ENCODE measurements at regions not wholly inside any gene's neighbourhood (a gene's known extent, or its start where the extent isn't known, plus 50 kb on each side); places are given as distances from the start of the nearest gene placed in this dataset.

- no peak overlapping the region for H2AFZ ChIP-seq (ENCODE audit: low read depth, low read length)
- no peak overlapping the region for H3K4me3 ChIP-seq (ENCODE audit: low read length)
- H3K27me3 ChIP-seq (ENCODE audit: insufficient read depth, low read length) = no peaks in the 10 kb centered on the region
- no peaks in the 10 kb centered on the region for H3K9me3 ChIP-seq (ENCODE audit: low read length)
- H3K4me1 ChIP-seq (ENCODE audit: insufficient read depth, low read length) = no peaks in the 10 kb centered on the region
- no peaks in the 10 kb centered on the region for H3K36me3 ChIP-seq (ENCODE audit: insufficient read depth, low read length)
Observed at GRCh38 chr4:11701966-11702725, 273.5 kb upstream of the HS3ST1 start.

GRCh38 chr4:11700751-11701226 is 272.1 kb upstream of the HS3ST1 start:
- no peaks in the 10 kb centered on the region for H3K36me3 ChIP-seq (ENCODE audit: insufficient read depth, low read length)
- H2AFZ ChIP-seq (ENCODE audit: low read depth, low read length) = no peak overlapping the region
- H3K27me3 ChIP-seq (ENCODE audit: insufficient read depth, low read length) = no peaks in the 10 kb centered on the region
- no peaks in the 10 kb centered on the region for H3K4me1 ChIP-seq (ENCODE audit: insufficient read depth, low read length)
- H3K4me3 ChIP-seq (ENCODE audit: low read length) = no peak overlapping the region
- no peaks in the 10 kb centered on the region for H3K9me3 ChIP-seq (ENCODE audit: low read length)

- Histone ChIP-seq H3K36me3 (ENCODE audit: insufficient read depth, low read length) (no peaks in the 10 kb centered on the region), H3K4me3 (ENCODE audit: low read length) (no peak overlapping the region), H3K4me1 (ENCODE audit: insufficient read depth, low read length) (no peaks in the 10 kb centered on the region), H2AFZ (ENCODE audit: low read depth, low read length) (no peak overlapping the region), H3K9me3 (ENCODE audit: low read length) (no peaks in the 10 kb centered on the region), H3K27me3 (ENCODE audit: insufficient read depth, low read length) (no peaks in the 10 kb centered on the region)
Observed at GRCh38 chr4:11698846-11699590, 270.3 kb upstream of the HS3ST1 start.

GRCh38 chr4:11698033-11698432 is 269.3 kb upstream of the HS3ST1 start:
- no peaks in the 10 kb centered on the region for H3K9me3 ChIP-seq (ENCODE audit: low read length)
- H3K36me3 ChIP-seq (ENCODE audit: insufficient read depth, low read length) = no peaks in the 10 kb centered on the region
- H3K27me3 ChIP-seq (ENCODE audit: insufficient read depth, low read length) = no peaks in the 10 kb centered on the region
- no peak overlapping the region for H3K4me3 ChIP-seq (ENCODE audit: low read length)
- no peaks in the 10 kb centered on the region for H3K4me1 ChIP-seq (ENCODE audit: insufficient read depth, low read length)
- no peak overlapping the region for H2AFZ ChIP-seq (ENCODE audit: low read depth, low read length)

GRCh38 chr4:11693693-11694092 is 265.0 kb upstream of the HS3ST1 start:
- Histone ChIP-seq H2AFZ (ENCODE audit: low read depth, low read length) (no peak overlapping the region), H3K4me3 (ENCODE audit: low read length) (no peak overlapping the region), H3K9me3 (ENCODE audit: low read length) (no peaks in the 10 kb centered on the region), H3K36me3 (ENCODE audit: insufficient read depth, low read length) (no peaks in the 10 kb centered on the region), H3K27me3 (ENCODE audit: insufficient read depth, low read length) (no peaks in the 10 kb centered on the region), H3K4me1 (ENCODE audit: insufficient read depth, low read length) (no peaks in the 10 kb centered on the region)

GRCh38 chr4:11691236-11691635 is 262.5 kb upstream of the HS3ST1 start:
- H2AFZ ChIP-seq (ENCODE audit: low read depth, low read length) = no peak overlapping the region
- no peak overlapping the region for H3K4me3 ChIP-seq (ENCODE audit: low read length)
- no peaks in the 10 kb centered on the region for H3K27me3 ChIP-seq (ENCODE audit: insufficient read depth, low read length)
- no peaks in the 10 kb centered on the region for H3K4me1 ChIP-seq (ENCODE audit: insufficient read depth, low read length)
- no peaks in the 10 kb centered on the region for H3K36me3 ChIP-seq (ENCODE audit: insufficient read depth, low read length)
- no peaks in the 10 kb centered on the region for H3K9me3 ChIP-seq (ENCODE audit: low read length)

- Histone ChIP-seq H3K27me3 (ENCODE audit: insufficient read depth, low read length) (no peaks in the 10 kb centered on the region), H3K9me3 (ENCODE audit: low read length) (no peaks in the 10 kb centered on the region), H3K4me1 (ENCODE audit: insufficient read depth, low read length) (no peaks in the 10 kb centered on the region), H3K36me3 (ENCODE audit: insufficient read depth, low read length) (no peaks in the 10 kb centered on the region), H2AFZ (ENCODE audit: low read depth, low read length) (no peak overlapping the region), H3K4me3 (ENCODE audit: low read length) (no peak overlapping the region)
Observed at GRCh38 chr4:11687727-11688126, 259.0 kb upstream of the HS3ST1 start.

GRCh38 chr4:11685481-11685880 is 256.8 kb upstream of the HS3ST1 start:
- H3K9me3 ChIP-seq (ENCODE audit: low read length) = no peaks in the 10 kb centered on the region
- H3K36me3 ChIP-seq (ENCODE audit: insufficient read depth, low read length) = no peaks in the 10 kb centered on the region
- no peak overlapping the region for H2AFZ ChIP-seq (ENCODE audit: low read depth, low read length)
- H3K27me3 ChIP-seq (ENCODE audit: insufficient read depth, low read length) = no peaks in the 10 kb centered on the region
- no peak overlapping the region for H3K4me3 ChIP-seq (ENCODE audit: low read length)
- no peaks in the 10 kb centered on the region for H3K4me1 ChIP-seq (ENCODE audit: insufficient read depth, low read length)

- no peak overlapping the region for H3K4me3 ChIP-seq (ENCODE audit: low read length)
- no peaks in the 10 kb centered on the region for H3K36me3 ChIP-seq (ENCODE audit: insufficient read depth, low read length)
- H3K4me1 ChIP-seq (ENCODE audit: insufficient read depth, low read length) = no peaks in the 10 kb centered on the region
- H2AFZ ChIP-seq (ENCODE audit: low read depth, low read length) = no peak overlapping the region
- no peaks in the 10 kb centered on the region for H3K9me3 ChIP-seq (ENCODE audit: low read length)
- no peaks in the 10 kb centered on the region for H3K27me3 ChIP-seq (ENCODE audit: insufficient read depth, low read length)
Observed at GRCh38 chr4:11675051-11675800, 246.5 kb upstream of the HS3ST1 start.

GRCh38 chr4:11670304-11670703 is 241.6 kb upstream of the HS3ST1 start:
- no peak overlapping the region for H3K4me3 ChIP-seq (ENCODE audit: low read length)
- H3K36me3 ChIP-seq (ENCODE audit: insufficient read depth, low read length) = no peaks in the 10 kb centered on the region
- H3K9me3 ChIP-seq (ENCODE audit: low read length) = no peaks in the 10 kb centered on the region
- no peak overlapping the region for H2AFZ ChIP-seq (ENCODE audit: low read depth, low read length)
- H3K4me1 ChIP-seq (ENCODE audit: insufficient read depth, low read length) = no peaks in the 10 kb centered on the region
- no peaks in the 10 kb centered on the region for H3K27me3 ChIP-seq (ENCODE audit: insufficient read depth, low read length)

- Histone ChIP-seq H3K4me3 (ENCODE audit: low read length) (no peak overlapping the region), H3K36me3 (ENCODE audit: insufficient read depth, low read length) (no peaks in the 10 kb centered on the region), H3K4me1 (ENCODE audit: insufficient read depth, low read length) (no peaks in the 10 kb centered on the region), H2AFZ (ENCODE audit: low read depth, low read length) (no peak overlapping the region), H3K27me3 (ENCODE audit: insufficient read depth, low read length) (no peaks in the 10 kb centered on the region), H3K9me3 (ENCODE audit: low read length) (no peaks in the 10 kb centered on the region)
Observed at GRCh38 chr4:11669156-11669555, 240.5 kb upstream of the HS3ST1 start.

- no peaks in the 10 kb centered on the region for H3K9me3 ChIP-seq (ENCODE audit: low read length)
- H3K4me1 ChIP-seq (ENCODE audit: insufficient read depth, low read length) = no peaks in the 10 kb centered on the region
- H2AFZ ChIP-seq (ENCODE audit: low read depth, low read length) = no peak overlapping the region
- H3K4me3 ChIP-seq (ENCODE audit: low read length) = no peak overlapping the region
- H3K27me3 ChIP-seq (ENCODE audit: insufficient read depth, low read length) = no peaks in the 10 kb centered on the region
- H3K36me3 ChIP-seq (ENCODE audit: insufficient read depth, low read length) = no peaks in the 10 kb centered on the region
Observed at GRCh38 chr4:11663114-11663513, 234.4 kb upstream of the HS3ST1 start.

Measured in neuron (in vitro differentiated cells).